Upper lobe of right lung (tissue), 1 donor: ENCODE measurements at regions not wholly inside any gene's neighbourhood (a gene's known extent, or its start where the extent isn't known, plus 50 kb on each side); places are given as distances from the start of the nearest gene placed in this dataset.

Source experiments
- ATAC-seq: fragments of 200-7000 bp; cut with Tn5 transposase; one replicate; pipeline ENCODE4 v1.9.1; 2020; ENCODE audit warnings: mild to moderate bottlenecking, moderate library complexity
- DNase-seq: peaks from one replicate; pipeline ENCODE4 v3.0.0-alpha.2; 2020
- H3K27ac ChIP-seq: fragments of 200-600 bp; one replicate; pipeline ENCODE4 v1.8.0; 2022
- H3K27me3 ChIP-seq: fragments of 200-600 bp; one replicate; pipeline ENCODE4 v1.8.0; 2022; ENCODE audit warnings: mild to moderate bottlenecking
- H3K36me3 ChIP-seq: fragments of 200-600 bp; one replicate; pipeline ENCODE4 v1.8.0; 2022
- H3K4me1 ChIP-seq: fragments of 200-600 bp; one replicate; pipeline ENCODE4 v1.8.0; 2022
- H3K4me3 ChIP-seq: fragments of 200-600 bp; one replicate; pipeline ENCODE4 v1.8.0; 2022; ENCODE audit warnings: mild to moderate bottlenecking
- H3K9me3 ChIP-seq: fragments of 200-600 bp; one replicate; pipeline ENCODE4 v1.8.0; 2022
- CTCF ChIP-seq: fragments of 200-600 bp; IDR thresholded peaks from one replicate; pipeline ENCODE4 v1.8.0; 2022; ENCODE audit warnings: antibody characterized with exemption
- intact Hi-C: fragments of 100-400 bp; cut with DNase I; formaldehyde crosslinking; loops from one replicate; pipeline ENCODE4 v1.11.0; 2022
- donor health status: DM: no; HTN: yes; CAD: no; lungs with severe emphysema.

GRCh38 chr9:23342291-23342690, 483.7 kb downstream of the ELAVL2 start:
- H3K4me1 ChIP-seq, result no peaks in the 10 kb centered on the region
- no peaks in the 10 kb centered on the region for H3K9me3 ChIP-seq
- ATAC-seq (peak; percentile 60), DNase-seq (no peak)
- no peak overlapping the region for H3K4me3 ChIP-seq
- no peak for TF ChIP-seq CTCF
- H3K27ac ChIP-seq, result no peak overlapping the region
- no peaks in the 10 kb centered on the region for H3K36me3 ChIP-seq
- H3K27me3 ChIP-seq, result no peaks in the 10 kb centered on the region
- intact Hi-C loops, result no loop called here

GRCh38 chr9:23343226-23343625, 482.8 kb downstream of the ELAVL2 start:
- no peak for ATAC-seq
- no peak for TF ChIP-seq CTCF
- no peak for DNase-seq
- no peaks in the 10 kb centered on the region for H3K4me1 ChIP-seq
- intact Hi-C loops, result no loop called here
- no peaks in the 10 kb centered on the region for H3K36me3 ChIP-seq
- no peaks in the 10 kb centered on the region for H3K27me3 ChIP-seq
- no peak overlapping the region for H3K27ac ChIP-seq
- H3K9me3 ChIP-seq, result no peaks in the 10 kb centered on the region
- H3K4me3 ChIP-seq, result no peak overlapping the region

GRCh38 chr9:23361096-23361495, 464.9 kb downstream of the ELAVL2 start:
- no peaks in the 10 kb centered on the region for H3K27me3 ChIP-seq
- TF ChIP-seq CTCF, result no peak
- no peaks in the 10 kb centered on the region for H3K4me1 ChIP-seq
- no peaks in the 10 kb centered on the region for H3K36me3 ChIP-seq
- DNase-seq (no peak), ATAC-seq (no peak)
- no peak overlapping the region for H3K27ac ChIP-seq
- H3K4me3 ChIP-seq, result no peak overlapping the region
- intact Hi-C loops, result no loop called here
- H3K9me3 ChIP-seq, result no peaks in the 10 kb centered on the region

GRCh38 chr9:23372703-23373102, 453.3 kb downstream of the ELAVL2 start:
- TF ChIP-seq CTCF, result no peak
- H3K27ac ChIP-seq, result no peak overlapping the region
- intact Hi-C loops, result no loop called here
- no peak overlapping the region for H3K4me3 ChIP-seq
- H3K4me1 ChIP-seq, result no peaks in the 10 kb centered on the region
- no peaks in the 10 kb centered on the region for H3K36me3 ChIP-seq
- H3K9me3 ChIP-seq, result no peaks in the 10 kb centered on the region
- H3K27me3 ChIP-seq, result no peaks in the 10 kb centered on the region
- no peak for ATAC-seq
- DNase-seq, result no peak

GRCh38 chr9:23375511-23375910, 450.5 kb downstream of the ELAVL2 start:
- no peak for TF ChIP-seq CTCF
- intact Hi-C loops, result no loop called here
- Histone ChIP-seq H3K36me3 (no peaks in the 10 kb centered on the region), H3K4me3 (no peak overlapping the region), H3K27ac (no peak overlapping the region), H3K9me3 (no peaks in the 10 kb centered on the region), H3K4me1 (no peaks in the 10 kb centered on the region), H3K27me3 (no peaks in the 10 kb centered on the region)
- no peak for DNase-seq
- ATAC-seq, result no peak

- Histone ChIP-seq H3K4me1 (no peaks in the 10 kb centered on the region), H3K4me3 (no peak overlapping the region), H3K27ac (no peak overlapping the region), H3K27me3 (no peaks in the 10 kb centered on the region), H3K36me3 (no peaks in the 10 kb centered on the region), H3K9me3 (no peaks in the 10 kb centered on the region)
- no peak for TF ChIP-seq CTCF
- DNase-seq, result no peak
- intact Hi-C loops, result no loop called here
- ATAC-seq, result no peak
Measured at GRCh38 chr9:23379842-23380241, 446.2 kb downstream of the ELAVL2 start.
